Mesothelial cell of epicardium (in vitro differentiated cells): ENCODE measurements at regions not wholly inside any gene's neighbourhood (a gene's known extent, or its start where the extent isn't known, plus 50 kb on each side); places are given as distances from the start of the nearest gene placed in this dataset.

ENCODE experiments used
- DNase-seq, 2 experiments: peaks; one replicate each; pipeline ENCODE4 v3.0.0; 2021; ENCODE audit warnings: low spot score in 2 of 2; ENCODE audit not compliant: unreplicated experiment in 2 of 2
- H3K27ac Mint-ChIP-seq: 2 replicates; pipeline ENCODE4 v1.8.0; 2021; ENCODE audit warnings: mixed read lengths
- H3K27me3 Mint-ChIP-seq: 2 replicates; pipeline ENCODE4 v1.8.0; 2021; ENCODE audit warnings: low read depth, mixed read lengths
- H3K36me3 Mint-ChIP-seq: 2 replicates; pipeline ENCODE4 v1.8.0; 2021; ENCODE audit warnings: mixed read lengths
- H3K4me1 Mint-ChIP-seq: 2 replicates; pipeline ENCODE4 v1.8.0; 2021; ENCODE audit warnings: mixed read lengths
- H3K4me3 Mint-ChIP-seq: 2 replicates; pipeline ENCODE4 v1.8.0; 2021; ENCODE audit warnings: mild to moderate bottlenecking, moderate library complexity, mixed read lengths
- H3K9me3 Mint-ChIP-seq: 2 replicates; pipeline ENCODE4 v1.8.0; 2021; ENCODE audit warnings: mixed read lengths
- CTCF ChIP-seq: fragments of 200-600 bp; sonication (generic); IDR thresholded peaks from one replicate; pipeline ENCODE4 v1.5.0; 2021; ENCODE audit warnings: antibody characterized with exemption; ENCODE audit not compliant: unreplicated experiment

GRCh38 chr16:26930786-26931581, 135.7 kb upstream of the C16orf82 start:
- peaks cover 15% of the 10 kb centered on the region for H3K9me3 Mint-ChIP-seq
- no peaks in the 10 kb centered on the region for H3K4me1 Mint-ChIP-seq
- H3K4me3 Mint-ChIP-seq = no peak overlapping the region
- peaks cover 9% of the 10 kb centered on the region for H3K27me3 Mint-ChIP-seq
- H3K27ac Mint-ChIP-seq = no peak overlapping the region
- DNase-seq = no peak
- TF ChIP-seq CTCF = no peak
- H3K36me3 Mint-ChIP-seq = no peaks in the 10 kb centered on the region

GRCh38 chr16:26950636-26951035, 116.1 kb upstream of the C16orf82 start:
- Mint-ChIP-seq H3K27me3 (peaks cover 42% of the 10 kb centered on the region), H3K9me3 (no peaks in the 10 kb centered on the region), H3K4me1 (no peaks in the 10 kb centered on the region), H3K36me3 (no peaks in the 10 kb centered on the region), H3K27ac (no peak overlapping the region), H3K4me3 (no peak overlapping the region)
- TF ChIP-seq CTCF = no peak
- DNase-seq = no peak

- Mint-ChIP-seq H3K4me1 (no peaks in the 10 kb centered on the region), H3K9me3 (no peaks in the 10 kb centered on the region), H3K27me3 (peaks cover 38% of the 10 kb centered on the region), H3K36me3 (no peaks in the 10 kb centered on the region), H3K4me3 (no peak overlapping the region), H3K27ac (no peak overlapping the region)
- no peak for DNase-seq
- no peak for TF ChIP-seq CTCF
These were observed 114.8 kb upstream of the C16orf82 start for GRCh38 chr16:26951950-26952349.

- Mint-ChIP-seq H3K36me3 (no peaks in the 10 kb centered on the region), H3K4me3 (no peak overlapping the region), H3K27ac (no peak overlapping the region), H3K9me3 (no peaks in the 10 kb centered on the region), H3K4me1 (no peaks in the 10 kb centered on the region), H3K27me3 (peaks cover 36% of the 10 kb centered on the region)
- TF ChIP-seq CTCF = no peak
- no peak for DNase-seq
These were observed 114.3 kb upstream of the C16orf82 start for GRCh38 chr16:26952411-26952810.

- Mint-ChIP-seq H3K4me1 (no peaks in the 10 kb centered on the region), H3K27me3 (peaks cover 31% of the 10 kb centered on the region), H3K27ac (no peak overlapping the region), H3K4me3 (no peak overlapping the region), H3K36me3 (no peaks in the 10 kb centered on the region), H3K9me3 (no peaks in the 10 kb centered on the region)
- TF ChIP-seq CTCF = no peak
- no peak for DNase-seq
These were observed 109.4 kb upstream of the C16orf82 start for GRCh38 chr16:26957283-26957859.
